Keratinocyte (primary cell): ENCODE measurements at regions not wholly inside any gene's neighbourhood (a gene's known extent, or its start where the extent isn't known, plus 50 kb on each side); places are given as distances from the start of the nearest gene placed in this dataset.

Experiments used
- DNase-seq: peaks from one replicate; pipeline ENCODE4 v3.0.0-alpha.2; 2011; ENCODE audit warnings: low read depth, missing footprints, low spot score
- FAIRE-seq: peaks from 2 replicates; lab custom pipeline; 2011; peaks lifted over from hg19 to GRCh38; lab: Jason Lieb, UNC
- H2AFZ ChIP-seq: 2 replicates; pipeline ENCODE4 v1.6.0; 2012; ENCODE audit warnings: low read length, control low read depth, inconsistent platforms; ENCODE audit not compliant: control insufficient read depth
- H3K27ac ChIP-seq: 2 replicates; pipeline ENCODE4 v1.5.1; 2011; ENCODE audit warnings: low read length; ENCODE audit not compliant: control insufficient read depth, insufficient read depth
- H3K27me3 ChIP-seq: 3 replicates; pipeline ENCODE4 v1.6.0; 2011; ENCODE audit warnings: low read length; ENCODE audit not compliant: control insufficient read depth, insufficient read depth; ENCODE audit errors: extremely low read depth
- H3K36me3 ChIP-seq, 2 experiments: 2 replicates in 1 of 2; 3 replicates in 1 of 2; pipeline ENCODE4 v1.5.1; 2011; ENCODE audit warnings: low read length in 2 of 2, mild to moderate bottlenecking in 1 of 2; ENCODE audit not compliant: control insufficient read depth in 2 of 2, insufficient read depth in 2 of 2; ENCODE audit errors: extremely low read depth in 1 of 2
- H3K4me1 ChIP-seq: 3 replicates; pipeline ENCODE4 v1.5.1; 2011; ENCODE audit warnings: low read length; ENCODE audit not compliant: control insufficient read depth, insufficient read depth; ENCODE audit errors: extremely low read depth
- H3K4me2 ChIP-seq: 3 replicates; pipeline ENCODE4 v1.6.0; 2011; ENCODE audit warnings: low read depth, low read length; ENCODE audit not compliant: control insufficient read depth, insufficient read depth; ENCODE audit errors: extremely low read depth
- H3K4me3 ChIP-seq, 3 experiments: fragments of 200-600 bp in 1 of 3; sonication (generic) in 1 of 3; 2 replicates in 2 of 3; 3 replicates in 1 of 3; pipeline ENCODE4 v1.5.1; 2011 to 2016; ENCODE audit warnings: low read length in 3 of 3, mild to moderate bottlenecking in 3 of 3, control low read depth in 2 of 3, inconsistent platforms in 1 of 3, low read depth in 1 of 3, mixed read lengths in 1 of 3, mixed run types in 1 of 3, moderate library complexity in 1 of 3; ENCODE audit not compliant: control insufficient read depth in 2 of 3, insufficient read depth in 2 of 3; ENCODE audit errors: extremely low read depth in 1 of 3
- H3K79me2 ChIP-seq: 2 replicates; pipeline ENCODE4 v1.6.0; 2012; ENCODE audit warnings: low read length; ENCODE audit not compliant: control insufficient read depth, insufficient read depth
- H3K9ac ChIP-seq: 3 replicates; pipeline ENCODE4 v1.6.0; 2011; ENCODE audit warnings: low read length; ENCODE audit not compliant: control insufficient read depth, insufficient read depth; ENCODE audit errors: extremely low read depth
- H3K9me1 ChIP-seq: 3 replicates; pipeline ENCODE4 v1.6.0; 2011; ENCODE audit warnings: low read length; ENCODE audit not compliant: control insufficient read depth, insufficient read depth; ENCODE audit errors: extremely low read depth
- H3K9me3 ChIP-seq: 2 replicates; pipeline ENCODE4 v1.5.1; 2012; ENCODE audit warnings: low read depth, low read length; ENCODE audit not compliant: control insufficient read depth
- H4K20me1 ChIP-seq: 3 replicates; pipeline ENCODE4 v1.6.0; 2011; ENCODE audit warnings: low read length; ENCODE audit not compliant: control insufficient read depth, insufficient read depth; ENCODE audit errors: extremely low read depth
- EZH2 ChIP-seq: IDR thresholded peaks from one replicate; pipeline ENCODE4 v1.6.1; 2012; ENCODE audit warnings: inconsistent platforms, mild to moderate bottlenecking, low read length, moderate library complexity
- dilution Hi-C: fragments of 300-500 bp; cut with MboI; formaldehyde crosslinking; loops from one replicate; pipeline ENCODE4 v1.7.0; 2020; ENCODE audit warnings: low sequenced_read_pairs; ENCODE audit not compliant: extremely low pct_ligation_motif_present
- TF ChIP-seq, protein P1 (sequence below), 3 experiments: IDR thresholded peaks in 1 of 3; conservative IDR thresholded peaks in 1 of 3; optimal IDR thresholded peaks in 1 of 3; 2 replicates in 2 of 3; 3 replicates in 1 of 3; pipeline versions ENCODE3 to v1.5.1; 2011; ENCODE audit warnings: low read length in 3 of 3, mild to moderate bottlenecking in 3 of 3, moderate library complexity in 2 of 3, control low read depth in 1 of 3, inconsistent platforms in 1 of 3; ENCODE audit not compliant: insufficient read depth in 2 of 3; ENCODE audit errors: extremely low read depth in 1 of 3

DNA sequence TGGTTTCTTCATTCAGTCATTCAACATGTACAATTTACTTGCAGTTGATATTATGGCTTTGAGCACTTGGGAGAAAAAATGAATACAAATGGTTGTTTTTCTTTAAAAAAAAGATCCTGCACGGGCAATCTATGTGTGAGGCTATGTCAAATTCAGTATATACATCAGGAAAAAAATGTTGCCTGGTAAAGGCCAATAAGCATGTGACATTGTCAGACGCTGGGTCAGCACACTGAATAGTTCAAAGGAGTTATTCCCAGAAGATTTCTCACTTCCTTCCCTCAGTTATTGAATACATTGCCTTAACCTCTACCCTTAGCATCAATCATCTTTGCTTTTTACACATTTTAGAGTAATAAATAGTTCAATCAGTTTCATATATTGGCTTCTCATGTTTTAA is 319.2 kb downstream of the NUAK1 start:
- Histone ChIP-seq H3K27me3 (no peaks in the 10 kb centered on the region), H3K9me3 (no peaks in the 10 kb centered on the region), H3K9ac (no peak overlapping the region), H3K36me3 (no peaks in the 10 kb centered on the region), H4K20me1 (no peaks in the 10 kb centered on the region), H3K79me2 (no peaks in the 10 kb centered on the region), H3K27ac (no peak overlapping the region), H2AFZ (no peak overlapping the region), H3K4me1 (no peaks in the 10 kb centered on the region), H3K9me1 (no peaks in the 10 kb centered on the region), H3K4me3 (no peak overlapping the region), H3K4me2 (no peak overlapping the region)
- no peak for TF ChIP-seq EZH2
- TF ChIP-seq, protein P1, sequence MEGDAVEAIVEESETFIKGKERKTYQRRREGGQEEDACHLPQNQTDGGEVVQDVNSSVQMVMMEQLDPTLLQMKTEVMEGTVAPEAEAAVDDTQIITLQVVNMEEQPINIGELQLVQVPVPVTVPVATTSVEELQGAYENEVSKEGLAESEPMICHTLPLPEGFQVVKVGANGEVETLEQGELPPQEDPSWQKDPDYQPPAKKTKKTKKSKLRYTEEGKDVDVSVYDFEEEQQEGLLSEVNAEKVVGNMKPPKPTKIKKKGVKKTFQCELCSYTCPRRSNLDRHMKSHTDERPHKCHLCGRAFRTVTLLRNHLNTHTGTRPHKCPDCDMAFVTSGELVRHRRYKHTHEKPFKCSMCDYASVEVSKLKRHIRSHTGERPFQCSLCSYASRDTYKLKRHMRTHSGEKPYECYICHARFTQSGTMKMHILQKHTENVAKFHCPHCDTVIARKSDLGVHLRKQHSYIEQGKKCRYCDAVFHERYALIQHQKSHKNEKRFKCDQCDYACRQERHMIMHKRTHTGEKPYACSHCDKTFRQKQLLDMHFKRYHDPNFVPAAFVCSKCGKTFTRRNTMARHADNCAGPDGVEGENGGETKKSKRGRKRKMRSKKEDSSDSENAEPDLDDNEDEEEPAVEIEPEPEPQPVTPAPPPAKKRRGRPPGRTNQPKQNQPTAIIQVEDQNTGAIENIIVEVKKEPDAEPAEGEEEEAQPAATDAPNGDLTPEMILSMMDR (optimal IDR thresholded peaks at IDR 0.05 in 1 of 3, IDR thresholded peaks at IDR 0.05 in 1 of 3, conservative IDR thresholded peaks at IDR 0.05 in 1 of 3; ENCODE audit: extremely low read depth in 1 of 3, insufficient read depth in 2 of 3, low read length in 3 of 3), result no peak
- dilution Hi-C loops, result no loop called here
- DNase-seq (no peak), FAIRE-seq (no peak)

DNA sequence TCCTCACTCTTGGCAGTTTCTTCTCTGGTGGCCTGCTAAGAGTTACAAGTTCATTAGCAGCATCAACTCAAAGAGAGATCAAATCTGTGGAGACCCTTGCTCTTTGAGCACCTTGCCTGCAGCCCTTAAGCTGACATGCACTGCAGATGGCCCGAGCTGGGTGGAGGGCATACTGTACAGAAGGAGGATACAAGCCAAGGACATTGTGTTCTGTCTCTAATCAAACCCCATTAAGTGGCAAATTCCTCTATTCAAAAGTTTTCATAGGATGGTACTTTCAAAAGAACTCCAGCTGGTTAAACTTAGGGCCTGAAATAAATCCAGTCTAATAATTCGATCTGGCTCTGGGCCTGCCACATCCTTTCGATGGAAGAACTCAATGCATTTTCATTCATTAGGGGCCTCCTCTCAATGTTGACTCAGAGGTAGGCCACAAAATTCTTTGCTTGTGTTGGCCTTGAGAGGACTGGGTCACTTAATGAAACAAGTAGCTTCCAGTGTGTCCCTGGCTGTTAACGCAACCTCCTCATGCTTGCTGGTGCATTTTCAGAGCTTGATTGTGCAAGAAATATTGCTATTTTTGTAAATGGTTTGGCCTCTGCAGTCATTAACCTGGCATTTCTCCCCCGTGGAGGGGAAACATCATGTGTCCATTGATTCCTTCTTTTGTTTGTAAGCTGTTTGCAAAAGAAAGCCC is 318.2 kb downstream of the NUAK1 start:
- H3K4me3 ChIP-seq, result no peak overlapping the region
- no peaks in the 10 kb centered on the region for H3K9me1 ChIP-seq
- no peaks in the 10 kb centered on the region for H3K27me3 ChIP-seq
- FAIRE-seq (no peak), DNase-seq (no peak)
- H3K4me2 ChIP-seq, result no peak overlapping the region
- H3K9ac ChIP-seq, result no peak overlapping the region
- TF ChIP-seq, protein P1 (optimal IDR thresholded peaks at IDR 0.05 in 1 of 3, IDR thresholded peaks at IDR 0.05 in 1 of 3, conservative IDR thresholded peaks at IDR 0.05 in 1 of 3; ENCODE audit: extremely low read depth in 1 of 3, insufficient read depth in 2 of 3, low read length in 3 of 3), result no peak
- TF ChIP-seq EZH2, result no peak
- no peaks in the 10 kb centered on the region for H4K20me1 ChIP-seq
- no peaks in the 10 kb centered on the region for H3K4me1 ChIP-seq
- no peak overlapping the region for H3K27ac ChIP-seq
- H3K9me3 ChIP-seq, result no peaks in the 10 kb centered on the region
- H2AFZ ChIP-seq, result no peak overlapping the region
- H3K36me3 ChIP-seq, result no peaks in the 10 kb centered on the region
- H3K79me2 ChIP-seq, result no peaks in the 10 kb centered on the region
- dilution Hi-C loops, result no loop called here
